Gastroesophageal sphincter (tissue), 3 donors: ENCODE measurements at regions not wholly inside any gene's neighbourhood (a gene's known extent, or its start where the extent isn't known, plus 50 kb on each side); places are given as distances from the start of the nearest gene placed in this dataset.

ENCODE experiments used
- POLR2A ChIP-seq, 2 donors: fragments of 450-650 bp; IDR thresholded peaks; one replicate each; pipeline ENCODE4 v1.6.1; 2017; ENCODE audit warnings: antibody characterized with exemption in 2 of 2, mild to moderate bottlenecking in 2 of 2, moderate library complexity in 1 of 2
- TF ChIP-seq, protein P1 (sequence below), 4 experiments: fragments of 200-600 bp in 2 of 4; fragments of 450-650 bp in 2 of 4; sonication (generic) in 1 of 4; IDR thresholded peaks; one replicate each; pipeline ENCODE4 v1.5.1; 2017 to 2019; ENCODE audit warnings: antibody characterized with exemption in 4 of 4, mild to moderate bottlenecking in 2 of 4, moderate library complexity in 2 of 4

DNA sequence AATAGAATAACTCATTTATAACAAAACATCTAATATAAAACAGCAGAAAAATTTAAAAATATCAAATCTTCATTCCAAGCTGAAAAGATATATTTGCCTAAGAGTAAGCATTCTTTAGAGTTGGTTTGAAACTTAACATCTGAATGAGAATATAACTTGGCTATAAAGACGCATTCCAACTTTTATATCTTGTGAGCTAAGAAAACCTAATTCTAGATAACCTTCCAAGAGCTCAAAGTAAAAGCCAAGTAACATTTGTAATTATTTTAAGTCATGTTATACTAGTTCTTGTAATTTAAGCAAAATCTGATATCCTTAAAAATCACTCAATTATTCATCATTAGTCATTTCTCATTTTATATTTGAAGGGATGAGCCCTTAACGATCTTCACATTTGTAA lies 368.9 kb downstream of the C12orf50 start:
- no peak for TF ChIP-seq POLR2A (IDR thresholded peaks at IDR 0.05)
- TF ChIP-seq, protein P1, sequence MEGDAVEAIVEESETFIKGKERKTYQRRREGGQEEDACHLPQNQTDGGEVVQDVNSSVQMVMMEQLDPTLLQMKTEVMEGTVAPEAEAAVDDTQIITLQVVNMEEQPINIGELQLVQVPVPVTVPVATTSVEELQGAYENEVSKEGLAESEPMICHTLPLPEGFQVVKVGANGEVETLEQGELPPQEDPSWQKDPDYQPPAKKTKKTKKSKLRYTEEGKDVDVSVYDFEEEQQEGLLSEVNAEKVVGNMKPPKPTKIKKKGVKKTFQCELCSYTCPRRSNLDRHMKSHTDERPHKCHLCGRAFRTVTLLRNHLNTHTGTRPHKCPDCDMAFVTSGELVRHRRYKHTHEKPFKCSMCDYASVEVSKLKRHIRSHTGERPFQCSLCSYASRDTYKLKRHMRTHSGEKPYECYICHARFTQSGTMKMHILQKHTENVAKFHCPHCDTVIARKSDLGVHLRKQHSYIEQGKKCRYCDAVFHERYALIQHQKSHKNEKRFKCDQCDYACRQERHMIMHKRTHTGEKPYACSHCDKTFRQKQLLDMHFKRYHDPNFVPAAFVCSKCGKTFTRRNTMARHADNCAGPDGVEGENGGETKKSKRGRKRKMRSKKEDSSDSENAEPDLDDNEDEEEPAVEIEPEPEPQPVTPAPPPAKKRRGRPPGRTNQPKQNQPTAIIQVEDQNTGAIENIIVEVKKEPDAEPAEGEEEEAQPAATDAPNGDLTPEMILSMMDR (IDR thresholded peaks at IDR 0.05), result no peak
